ENCODE measurements at regions not wholly inside any gene's neighbourhood (a gene's known extent, or its start where the extent isn't known, plus 50 kb on each side); places are given as distances from the start of the nearest gene placed in this dataset.
"Not testable (repeated sequence)": the region's sequence is repeated elsewhere in the genome, so short reads cannot be mapped to it uniquely, and the experiment has no call there.

DNA sequence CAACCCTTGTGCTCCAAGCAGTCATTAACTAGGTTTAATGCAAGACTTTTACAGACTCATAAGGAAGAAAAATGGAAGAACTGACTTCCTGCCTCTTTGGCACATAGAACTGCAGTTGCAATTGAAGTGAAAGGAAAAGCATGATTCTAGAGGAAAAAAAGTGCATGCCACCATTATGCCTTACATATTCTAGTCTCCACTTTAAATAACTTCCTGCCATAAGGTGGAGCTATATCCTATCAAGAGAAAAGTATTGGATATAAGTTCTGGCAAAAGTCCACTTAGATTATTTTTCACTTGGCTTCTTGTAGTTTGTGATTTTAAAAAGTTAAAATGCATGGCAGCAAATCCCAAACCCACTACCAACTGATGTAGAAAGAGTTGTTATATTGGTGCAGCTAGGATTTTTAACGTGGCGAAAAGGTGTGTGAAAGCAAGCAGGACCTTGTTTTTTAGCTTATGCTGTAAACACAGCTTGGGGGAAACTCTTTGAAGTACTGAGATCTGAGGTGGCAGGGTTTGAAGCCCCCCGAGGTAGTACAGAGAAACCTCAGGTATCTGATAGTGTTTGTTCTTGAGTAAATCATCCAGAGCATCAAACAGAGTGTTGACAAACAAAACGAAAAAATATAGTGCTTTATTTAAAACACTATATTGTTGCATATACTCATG, 117.9 kb downstream of the ANXA1 start:
- H3K36me3 Mint-ChIP-seq (ENCODE audit: low read depth) = no peaks in the 10 kb centered on the region
- H3K27me3 Mint-ChIP-seq = no peaks in the 10 kb centered on the region
- DNase-seq = no peak
- H3K9me3 Mint-ChIP-seq = no peaks in the 10 kb centered on the region
- H3K27ac Mint-ChIP-seq = no peak overlapping the region
- intact Hi-C loops (cut with micrococcal nuclease) = no loop called here
- no peaks in the 10 kb centered on the region for H3K4me1 Mint-ChIP-seq
- H3K4me3 Mint-ChIP-seq = no peak overlapping the region

DNA sequence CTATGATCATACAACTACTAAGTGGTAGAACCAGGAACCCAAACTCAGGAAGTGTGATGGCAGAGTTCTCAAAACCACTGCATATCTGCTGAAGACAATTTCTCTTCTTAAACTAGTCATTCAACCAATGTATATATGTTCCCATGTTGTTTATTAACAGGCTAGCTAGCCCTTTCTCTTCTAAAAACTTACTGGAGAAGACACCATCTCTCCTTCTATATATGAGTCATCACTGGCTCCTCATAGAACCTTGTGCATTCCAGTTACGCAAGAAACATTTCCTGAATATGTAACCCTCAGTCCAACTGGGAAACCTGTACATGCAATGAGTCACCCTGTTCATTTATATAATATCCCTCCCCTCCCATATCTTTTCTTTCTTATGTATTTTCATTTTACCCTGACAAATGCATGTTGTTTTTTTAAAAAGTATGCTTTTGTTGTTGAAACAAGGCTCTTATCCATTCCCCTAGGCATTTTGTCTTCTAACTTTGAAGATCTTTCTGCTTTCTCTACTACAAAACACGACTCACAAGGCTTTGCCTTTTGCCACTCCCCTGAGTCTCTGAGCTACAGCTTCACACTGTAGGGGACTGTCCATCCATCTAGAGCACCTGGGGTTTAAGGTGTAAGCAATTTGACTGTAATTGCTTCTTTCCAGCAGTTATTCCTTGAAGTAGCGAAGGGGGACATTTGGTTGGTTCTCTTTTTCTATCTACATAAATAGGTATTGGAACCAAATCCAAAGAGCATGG, 119.5 kb downstream of the ANXA1 start:
- Mint-ChIP-seq H3K9me3 (no peaks in the 10 kb centered on the region), H3K27ac (no peak overlapping the region), H3K36me3 (ENCODE audit: low read depth) (no peaks in the 10 kb centered on the region), H3K4me3 (no peak overlapping the region), H3K4me1 (no peaks in the 10 kb centered on the region), H3K27me3 (no peaks in the 10 kb centered on the region)
- intact Hi-C loops (cut with micrococcal nuclease) = no loop called here
- DNase-seq = no peak

DNA sequence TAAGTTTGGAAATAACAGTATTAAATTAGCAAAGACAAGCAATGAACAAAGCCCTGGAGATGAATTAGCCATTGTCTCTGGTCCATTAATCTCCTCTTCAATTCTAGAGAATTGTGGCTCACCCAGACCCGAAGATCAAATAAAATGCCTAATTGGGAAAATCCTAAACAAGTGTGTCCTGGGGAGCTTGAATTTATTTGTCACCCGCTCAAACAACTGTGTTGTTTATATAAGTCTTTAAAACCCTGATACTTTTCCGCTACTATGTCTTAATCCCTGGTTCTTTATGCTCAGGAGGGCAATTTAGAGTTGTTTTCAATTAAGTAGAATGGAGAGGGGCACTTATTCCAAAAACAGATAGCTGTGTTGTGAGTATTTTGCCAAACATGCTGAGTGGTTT, 128.4 kb downstream of the ANXA1 start:
- intact Hi-C loops (cut with micrococcal nuclease) = no loop called here
- H3K9me3 Mint-ChIP-seq = no peaks in the 10 kb centered on the region
- no peak for DNase-seq
- H3K4me1 Mint-ChIP-seq = no peaks in the 10 kb centered on the region
- no peak overlapping the region for H3K27ac Mint-ChIP-seq
- H3K27me3 Mint-ChIP-seq = no peaks in the 10 kb centered on the region
- no peaks in the 10 kb centered on the region for H3K36me3 Mint-ChIP-seq (ENCODE audit: low read depth)
- H3K4me3 Mint-ChIP-seq = no peak overlapping the region

DNA sequence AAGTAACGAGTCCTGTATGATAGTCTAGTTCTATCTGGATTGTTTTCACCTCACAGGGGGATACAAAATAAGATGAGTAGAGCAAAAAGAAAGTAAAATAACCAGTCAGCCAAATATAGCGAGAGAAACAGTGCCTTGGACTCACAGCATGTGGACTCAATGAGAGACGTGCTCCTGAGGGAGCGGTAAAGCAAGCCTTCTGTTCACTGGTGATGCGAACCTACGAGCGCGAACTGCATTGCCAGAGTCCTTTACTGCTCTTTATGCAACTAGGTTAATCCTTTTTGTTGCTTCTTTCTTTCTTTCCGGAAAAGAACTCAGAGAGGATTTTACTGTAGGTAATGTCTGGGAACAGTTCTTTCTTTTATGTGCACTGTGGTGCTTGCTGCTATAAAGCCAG, 132.7 kb downstream of the ANXA1 start:
- DNase-seq = no peak
- H3K27ac Mint-ChIP-seq = no peak overlapping the region
- H3K9me3 Mint-ChIP-seq = no peaks in the 10 kb centered on the region
- H3K27me3 Mint-ChIP-seq = no peaks in the 10 kb centered on the region
- no peak overlapping the region for H3K4me3 Mint-ChIP-seq
- intact Hi-C loops (cut with micrococcal nuclease) = no loop called here
- H3K36me3 Mint-ChIP-seq (ENCODE audit: low read depth) = no peaks in the 10 kb centered on the region
- H3K4me1 Mint-ChIP-seq = no peaks in the 10 kb centered on the region

DNA sequence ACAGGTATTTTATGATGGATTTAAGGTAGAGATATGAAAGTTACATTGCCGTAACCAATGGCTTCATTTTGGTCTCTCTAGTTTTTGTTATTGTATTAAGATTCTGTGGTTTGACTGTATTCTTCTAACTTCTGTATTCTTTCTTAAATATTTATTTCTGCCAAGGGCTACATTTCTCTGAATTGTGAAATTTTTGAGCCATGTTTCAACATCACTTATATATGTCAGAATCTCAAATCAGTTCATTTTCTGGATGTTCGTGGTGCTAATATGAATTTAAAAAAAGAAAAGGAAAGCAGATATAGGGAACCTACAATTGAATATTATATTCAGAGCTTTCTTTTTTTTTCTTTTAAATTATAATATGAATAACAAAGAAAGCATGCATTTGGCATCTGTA, 142.7 kb downstream of the ANXA1 start:
- H3K27me3 Mint-ChIP-seq = no peaks in the 10 kb centered on the region
- no peak overlapping the region for H3K27ac Mint-ChIP-seq

DNA sequence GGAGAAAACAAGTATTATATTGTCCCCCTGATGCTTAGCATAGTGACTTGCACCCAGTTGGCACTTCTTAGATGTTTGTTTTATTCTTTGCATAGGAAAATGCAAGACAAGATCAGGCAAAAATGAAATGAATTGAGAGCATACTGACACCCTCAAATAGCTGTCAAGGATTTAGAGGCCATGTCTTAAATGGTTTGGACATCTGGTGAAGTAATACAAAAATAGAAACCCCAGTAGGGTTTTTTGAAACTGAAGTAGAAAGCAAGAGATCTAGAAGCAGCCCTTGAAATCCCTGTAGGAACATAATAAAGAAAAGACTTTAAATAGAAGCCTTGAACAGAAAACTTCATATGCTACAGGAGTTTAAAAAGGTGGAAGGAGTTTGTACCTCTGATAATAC, 174.3 kb downstream of the ANXA1 start:
- Mint-ChIP-seq H3K36me3 (ENCODE audit: low read depth) (no peaks in the 10 kb centered on the region), H3K9me3 (no peaks in the 10 kb centered on the region), H3K4me1 (no peaks in the 10 kb centered on the region), H3K4me3 (no peak overlapping the region), H3K27me3 (no peaks in the 10 kb centered on the region), H3K27ac (no peak overlapping the region)
- no peak for DNase-seq
- intact Hi-C loops (cut with micrococcal nuclease) = no loop called here

More for the DNA sequence above, 142.7 kb downstream of the ANXA1 start:
- intact Hi-C loops (cut with micrococcal nuclease) = no loop called here
- no peaks in the 10 kb centered on the region for H3K9me3 Mint-ChIP-seq
- no peak for DNase-seq
- H3K4me3 Mint-ChIP-seq = no peak overlapping the region
- H3K4me1 Mint-ChIP-seq = no peaks in the 10 kb centered on the region
- H3K36me3 Mint-ChIP-seq (ENCODE audit: low read depth) = no peaks in the 10 kb centered on the region

DNA sequence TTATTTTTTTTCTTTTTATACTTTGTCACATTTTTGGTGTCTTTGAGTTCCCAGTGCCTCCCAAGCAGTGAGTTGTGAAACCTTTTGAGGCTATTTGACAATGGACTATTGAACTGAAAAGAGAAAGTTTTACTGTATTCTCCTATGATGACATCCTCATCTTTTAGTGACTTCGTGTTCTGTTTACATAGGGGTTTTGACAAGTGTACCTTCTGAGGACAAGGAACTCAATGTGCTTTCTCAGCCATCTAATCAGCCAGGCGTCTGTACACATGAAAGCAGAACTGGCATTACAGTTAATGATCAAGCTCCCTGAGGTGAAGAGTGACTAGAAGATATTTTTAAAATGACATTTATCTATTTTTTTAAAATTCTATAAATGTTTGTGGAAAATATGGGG, 175.5 kb downstream of the ANXA1 start:
- no peaks in the 10 kb centered on the region for H3K9me3 Mint-ChIP-seq
- H3K36me3 Mint-ChIP-seq (ENCODE audit: low read depth) = no peaks in the 10 kb centered on the region
- H3K4me3 Mint-ChIP-seq = no peak overlapping the region
- no peaks in the 10 kb centered on the region for H3K27me3 Mint-ChIP-seq
- no peak overlapping the region for H3K27ac Mint-ChIP-seq
- no peaks in the 10 kb centered on the region for H3K4me1 Mint-ChIP-seq
- DNase-seq = no peak
- intact Hi-C loops (cut with micrococcal nuclease) = no loop called here

DNA sequence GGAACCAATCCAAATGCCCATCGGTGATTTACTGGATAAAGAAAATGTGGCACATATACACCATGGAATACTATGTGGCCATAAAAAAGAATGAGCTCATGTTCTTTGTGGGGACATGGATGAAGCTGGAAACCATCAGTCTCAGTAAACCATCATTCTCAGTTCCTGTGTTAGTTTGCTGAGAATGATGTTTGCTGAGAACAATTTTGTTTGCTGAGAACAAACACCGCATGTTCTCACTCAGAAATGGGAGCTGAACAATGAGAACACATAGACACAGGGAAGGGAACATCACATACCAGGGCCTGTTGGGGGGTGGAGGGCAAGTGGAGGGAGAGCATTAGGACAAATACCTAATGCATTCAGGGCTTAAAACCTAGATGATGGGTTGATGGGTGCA, 185.5 kb downstream of the ANXA1 start:
- H3K9me3 Mint-ChIP-seq; H3K4me3 Mint-ChIP-seq; H3K36me3 Mint-ChIP-seq (ENCODE audit: low read depth); intact Hi-C loops (cut with micrococcal nuclease); H3K27me3 Mint-ChIP-seq; H3K27ac Mint-ChIP-seq; H3K4me1 Mint-ChIP-seq; DNase-seq: not testable (repeated sequence)

DNA sequence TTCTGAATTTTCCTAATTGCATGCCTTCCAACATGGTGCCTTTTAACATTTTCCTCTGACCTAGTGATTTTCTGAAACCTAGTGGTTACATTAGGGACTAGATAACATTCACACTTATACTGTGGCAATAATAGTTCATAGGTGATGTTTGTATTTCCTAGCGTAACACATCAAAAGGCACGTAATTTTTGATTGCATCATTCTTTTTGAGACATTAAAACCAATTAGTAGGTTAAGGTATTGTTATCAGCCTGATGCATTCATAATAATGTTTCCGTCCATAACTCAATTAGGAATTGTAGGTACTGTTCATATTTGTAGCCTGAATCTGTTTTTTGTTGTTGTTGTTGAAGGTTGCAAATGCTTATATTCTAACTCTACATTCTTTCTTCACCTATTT, 192.4 kb downstream of the ANXA1 start:
- no peak for DNase-seq

DNA sequence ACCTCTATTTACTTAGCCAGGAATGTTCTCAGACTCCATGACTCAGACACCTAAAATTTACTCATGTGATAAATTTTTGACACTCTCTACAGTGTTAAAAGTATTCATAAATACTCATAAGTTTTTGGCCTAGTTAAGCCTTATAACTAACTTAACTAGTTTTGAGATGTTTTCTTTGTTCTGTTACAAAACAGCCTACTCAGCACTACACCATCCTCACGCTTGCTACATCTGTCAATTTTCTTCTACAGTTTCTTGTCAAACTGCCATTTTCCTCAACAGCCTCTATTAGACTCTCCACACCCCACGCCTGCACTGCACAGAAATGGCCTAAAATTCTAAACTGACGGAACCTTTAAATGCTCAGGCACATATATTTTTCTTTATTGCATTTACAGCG, 195.5 kb downstream of the ANXA1 start:
- no peak overlapping the region for H3K27ac Mint-ChIP-seq
- H3K27me3 Mint-ChIP-seq = no peaks in the 10 kb centered on the region
- no peaks in the 10 kb centered on the region for H3K36me3 Mint-ChIP-seq (ENCODE audit: low read depth)
- H3K9me3 Mint-ChIP-seq = no peaks in the 10 kb centered on the region
- no peak for DNase-seq
- no peak overlapping the region for H3K4me3 Mint-ChIP-seq
- intact Hi-C loops (cut with micrococcal nuclease) = no loop called here
- H3K4me1 Mint-ChIP-seq = no peaks in the 10 kb centered on the region

More for the DNA sequence above, 192.4 kb downstream of the ANXA1 start:
- Mint-ChIP-seq H3K9me3 (no peaks in the 10 kb centered on the region), H3K4me3 (no peak overlapping the region), H3K36me3 (ENCODE audit: low read depth) (no peaks in the 10 kb centered on the region), H3K27ac (no peak overlapping the region), H3K4me1 (no peaks in the 10 kb centered on the region), H3K27me3 (no peaks in the 10 kb centered on the region)
- intact Hi-C loops (cut with micrococcal nuclease) = no loop called here

DNA sequence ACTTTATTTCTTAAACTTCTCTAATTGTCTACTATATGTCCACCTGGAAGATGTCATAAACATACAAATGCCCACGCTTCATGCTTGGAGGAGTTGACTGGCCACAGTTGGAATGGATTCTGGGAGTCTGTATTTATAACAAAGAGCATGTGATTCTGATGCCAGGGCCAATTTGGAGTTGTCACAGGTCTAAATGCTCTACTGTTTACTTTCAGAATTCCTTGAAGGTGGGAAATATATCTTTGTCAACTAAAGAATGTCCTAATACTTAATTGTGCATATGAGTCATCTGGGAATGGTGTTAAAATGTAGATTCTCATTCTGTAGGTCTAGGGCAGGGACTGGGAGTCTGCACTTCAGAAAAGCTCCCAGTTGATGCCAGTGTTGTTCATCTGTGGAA, 196.1 kb downstream of the ANXA1 start:
- intact Hi-C loops (cut with micrococcal nuclease) = no loop called here
- H3K4me3 Mint-ChIP-seq = no peak overlapping the region
- no peaks in the 10 kb centered on the region for H3K4me1 Mint-ChIP-seq
- no peak for DNase-seq
- H3K9me3 Mint-ChIP-seq = no peaks in the 10 kb centered on the region
- H3K27me3 Mint-ChIP-seq = no peaks in the 10 kb centered on the region
- no peaks in the 10 kb centered on the region for H3K36me3 Mint-ChIP-seq (ENCODE audit: low read depth)
- H3K27ac Mint-ChIP-seq = no peak overlapping the region

DNA sequence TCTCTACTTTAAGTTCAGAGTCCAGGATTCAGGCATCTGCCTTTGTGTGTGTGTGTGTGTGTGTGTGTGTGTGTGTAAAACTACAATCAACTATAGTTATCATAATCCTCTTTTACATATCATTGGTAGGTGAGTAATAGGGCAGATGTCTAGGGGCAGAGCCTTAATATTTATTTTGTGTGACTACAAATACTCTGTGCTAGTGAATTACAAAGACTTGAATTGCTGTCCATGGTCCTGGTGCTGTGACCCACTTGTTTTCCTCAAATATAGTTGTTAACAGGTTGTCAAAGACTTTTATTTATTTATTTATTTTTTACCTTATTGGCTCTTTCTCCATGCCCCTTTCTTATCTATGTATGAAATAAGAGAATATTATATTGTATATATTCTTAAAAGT, 196.8 kb downstream of the ANXA1 start:
- DNase-seq = no peak
- Mint-ChIP-seq H3K36me3 (ENCODE audit: low read depth) (no peaks in the 10 kb centered on the region), H3K27ac (no peak overlapping the region), H3K9me3 (no peaks in the 10 kb centered on the region), H3K4me3 (no peak overlapping the region), H3K4me1 (no peaks in the 10 kb centered on the region), H3K27me3 (no peaks in the 10 kb centered on the region)
- intact Hi-C loops (cut with micrococcal nuclease) = no loop called here

DNA sequence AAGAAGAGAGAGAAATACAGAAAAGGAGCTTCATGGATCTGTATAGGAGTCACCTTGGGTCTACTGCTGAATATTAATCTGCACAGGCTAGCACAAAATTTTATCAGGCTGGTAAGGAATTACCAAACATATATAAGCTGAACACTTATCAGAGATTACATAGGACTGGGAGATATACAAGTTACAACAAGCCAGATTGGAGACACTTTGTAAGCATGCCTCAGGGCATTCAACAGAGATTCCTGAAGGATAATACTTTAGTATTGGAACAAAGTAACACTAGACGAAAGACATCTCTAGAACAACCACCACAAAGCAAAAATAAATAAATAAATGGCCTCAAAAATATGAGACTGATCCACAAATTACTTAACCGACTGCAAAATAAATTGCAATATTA, 197.8 kb downstream of the ANXA1 start:
- Mint-ChIP-seq H3K27me3 (no peaks in the 10 kb centered on the region), H3K9me3 (no peaks in the 10 kb centered on the region), H3K4me1 (no peaks in the 10 kb centered on the region), H3K36me3 (ENCODE audit: low read depth) (no peaks in the 10 kb centered on the region), H3K27ac (no peak overlapping the region), H3K4me3 (no peak overlapping the region)
- intact Hi-C loops (cut with micrococcal nuclease) = no loop called here
- no peak for DNase-seq

DNA sequence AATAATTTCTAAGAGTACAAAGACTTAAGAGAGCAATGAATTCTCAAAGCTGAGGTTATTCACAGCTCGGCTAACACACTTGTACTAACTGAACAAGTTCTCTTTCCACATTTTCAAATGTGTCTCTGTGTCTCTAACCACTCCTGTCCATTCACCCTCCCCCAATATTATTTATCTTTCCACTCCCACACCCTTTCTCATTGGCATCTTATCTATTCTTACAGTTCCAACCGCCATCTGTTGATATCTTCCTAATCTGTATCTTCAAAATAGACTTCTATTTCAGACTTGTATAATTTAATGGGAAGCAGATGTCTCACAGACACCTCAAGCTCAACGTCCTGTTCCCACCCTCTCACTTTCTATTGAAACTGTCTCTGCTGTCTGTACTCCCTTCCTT, 205.9 kb downstream of the ANXA1 start:
- Mint-ChIP-seq H3K27ac (no peak overlapping the region), H3K36me3 (ENCODE audit: low read depth) (no peaks in the 10 kb centered on the region), H3K9me3 (no peaks in the 10 kb centered on the region), H3K27me3 (no peaks in the 10 kb centered on the region), H3K4me3 (no peak overlapping the region), H3K4me1 (no peaks in the 10 kb centered on the region)
- intact Hi-C loops (cut with micrococcal nuclease) = no loop called here
- DNase-seq = no peak

DNA sequence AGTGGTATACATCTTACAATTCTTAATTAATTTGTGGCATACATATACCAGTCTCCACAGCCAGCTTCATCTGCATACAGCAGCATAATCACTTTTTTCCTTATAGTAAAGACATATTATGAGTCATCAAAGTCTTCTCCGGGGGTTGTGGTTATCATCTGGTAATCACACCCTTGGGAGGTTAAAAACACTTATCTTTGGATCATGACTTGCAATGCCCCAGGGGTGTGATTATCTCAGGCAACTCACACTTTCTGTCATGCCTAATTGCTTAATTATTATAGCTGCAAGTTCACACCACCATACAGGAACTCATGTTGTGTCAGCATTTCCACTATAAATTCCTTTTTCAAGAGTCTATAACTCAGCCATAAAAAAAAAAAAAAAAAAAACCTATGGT, 218.4 kb downstream of the ANXA1 start:
- Mint-ChIP-seq H3K4me1 (no peaks in the 10 kb centered on the region), H3K27me3 (no peaks in the 10 kb centered on the region), H3K36me3 (ENCODE audit: low read depth) (no peaks in the 10 kb centered on the region), H3K4me3 (no peak overlapping the region), H3K27ac (no peak overlapping the region), H3K9me3 (no peaks in the 10 kb centered on the region)
- intact Hi-C loops (cut with micrococcal nuclease) = no loop called here
- no peak for DNase-seq

Measured in activated CD4-positive, alpha-beta T cell treated with anti-CD3 and anti-CD28 coated beads, Interleukin-2, amount 10 ng/mL, durations not matched to agents 24 days and 14 days (primary cell).